GM18907 (cell line): ENCODE measurements at regions not wholly inside any gene's neighbourhood (a gene's known extent, or its start where the extent isn't known, plus 50 kb on each side); places are given as distances from the start of the nearest gene placed in this dataset.
"Not testable (repeated sequence)": the region's sequence is repeated elsewhere in the genome, so short reads cannot be mapped to it uniquely, and the experiment has no call there.

Experiments
- ATAC-seq: cut with Tn5 transposase; IDR thresholded peaks from one replicate; pipeline ENCODE4 v1.9.1; 2021; ENCODE audit warnings: mild to moderate bottlenecking, moderate library complexity; ENCODE audit not compliant: unreplicated experiment

GRCh38 chr1:83163879-83164475 is 835.0 kb downstream of the TTLL7 start:
- ATAC-seq, result not testable (repeated sequence)

GRCh38 chr1:83158924-83159323 is 840.0 kb downstream of the TTLL7 start:
- not testable (repeated sequence) for ATAC-seq

GRCh38 chr1:83154306-83154705 is 844.6 kb downstream of the TTLL7 start:
- not testable (repeated sequence) for ATAC-seq

GRCh38 chr1:83151167-83151898 is 847.6 kb downstream of the TTLL7 start:
- not testable (repeated sequence) for ATAC-seq

- ATAC-seq, result not testable (repeated sequence)
These were observed 848.5 kb downstream of the TTLL7 start for GRCh38 chr1:83150479-83150878.

GRCh38 chr1:83145820-83146219 is 853.1 kb downstream of the TTLL7 start:
- not testable (repeated sequence) for ATAC-seq

GRCh38 chr1:83142802-83143201 is 856.1 kb downstream of the TTLL7 start:
- not testable (repeated sequence) for ATAC-seq

GRCh38 chr1:83135524-83136157 is 863.3 kb downstream of the TTLL7 start:
- not testable (repeated sequence) for ATAC-seq

GRCh38 chr1:83134322-83135014 is 864.5 kb downstream of the TTLL7 start:
- ATAC-seq, result not testable (repeated sequence)

- ATAC-seq, result no peak
These were observed 867.3 kb downstream of the TTLL7 start for GRCh38 chr1:83131692-83131955.

- ATAC-seq, result no peak
These were observed 867.8 kb downstream of the TTLL7 start for GRCh38 chr1:83130886-83131691.

- no peak for ATAC-seq
These were observed 869.8 kb downstream of the TTLL7 start for GRCh38 chr1:83129107-83129506.

GRCh38 chr1:83125456-83125855 is 873.5 kb downstream of the TTLL7 start:
- no peak for ATAC-seq

- no peak for ATAC-seq
These were observed 875.9 kb downstream of the TTLL7 start for GRCh38 chr1:83123019-83123418.

GRCh38 chr1:83118472-83118871 is 880.5 kb downstream of the TTLL7 start:
- no peak for ATAC-seq

- not testable (repeated sequence) for ATAC-seq
These were observed 881.9 kb downstream of the TTLL7 start for GRCh38 chr1:83117030-83117429.

GRCh38 chr1:83115785-83116184 is 883.1 kb downstream of the TTLL7 start:
- ATAC-seq, result no peak

GRCh38 chr1:83114136-83114834 is 884.6 kb downstream of the TTLL7 start:
- ATAC-seq, result no peak

GRCh38 chr1:83113652-83114051 is 885.3 kb downstream of the TTLL7 start:
- ATAC-seq, result no peak

GRCh38 chr1:83112248-83112885 is 886.6 kb downstream of the TTLL7 start:
- ATAC-seq, result no peak
